ENCODE measurements at regions not wholly inside any gene's neighbourhood (a gene's known extent, or its start where the extent isn't known, plus 50 kb on each side); places are given as distances from the start of the nearest gene placed in this dataset.

DNA sequence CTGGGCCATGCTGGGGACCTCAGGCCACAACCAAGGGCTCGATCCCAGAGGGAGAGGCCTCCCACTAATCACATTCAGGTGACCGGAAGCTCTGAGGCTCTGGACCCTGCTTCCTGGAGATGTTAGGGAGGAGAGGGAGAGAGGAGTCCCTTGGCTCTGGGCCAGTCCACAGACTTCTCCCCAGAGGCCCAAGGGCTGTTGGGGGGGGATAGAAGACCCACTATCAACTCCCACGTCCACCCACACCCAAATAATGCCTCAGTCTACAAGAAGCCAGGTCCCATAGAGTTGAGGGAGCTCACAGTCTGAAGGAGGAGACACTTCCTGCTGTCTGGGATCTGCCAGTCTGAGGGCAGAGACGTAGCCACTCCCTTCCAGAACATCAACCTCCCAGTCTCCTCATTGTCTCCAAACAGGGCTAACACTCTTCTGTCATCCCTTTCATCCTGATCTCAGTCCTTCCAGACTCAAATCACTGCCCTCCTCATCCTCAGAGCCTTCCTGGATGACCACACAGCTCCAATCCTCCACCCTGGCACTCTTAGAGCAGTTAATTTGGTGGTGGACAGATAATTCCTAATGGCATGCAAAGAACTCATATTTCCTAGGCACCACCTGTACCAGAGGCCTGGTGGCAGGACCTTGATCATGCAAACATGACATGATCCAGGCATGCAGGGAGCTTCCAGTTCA lies 69.9 kb downstream of the MRPL14 start (continued):
- TF ChIP-seq, protein P1, sequence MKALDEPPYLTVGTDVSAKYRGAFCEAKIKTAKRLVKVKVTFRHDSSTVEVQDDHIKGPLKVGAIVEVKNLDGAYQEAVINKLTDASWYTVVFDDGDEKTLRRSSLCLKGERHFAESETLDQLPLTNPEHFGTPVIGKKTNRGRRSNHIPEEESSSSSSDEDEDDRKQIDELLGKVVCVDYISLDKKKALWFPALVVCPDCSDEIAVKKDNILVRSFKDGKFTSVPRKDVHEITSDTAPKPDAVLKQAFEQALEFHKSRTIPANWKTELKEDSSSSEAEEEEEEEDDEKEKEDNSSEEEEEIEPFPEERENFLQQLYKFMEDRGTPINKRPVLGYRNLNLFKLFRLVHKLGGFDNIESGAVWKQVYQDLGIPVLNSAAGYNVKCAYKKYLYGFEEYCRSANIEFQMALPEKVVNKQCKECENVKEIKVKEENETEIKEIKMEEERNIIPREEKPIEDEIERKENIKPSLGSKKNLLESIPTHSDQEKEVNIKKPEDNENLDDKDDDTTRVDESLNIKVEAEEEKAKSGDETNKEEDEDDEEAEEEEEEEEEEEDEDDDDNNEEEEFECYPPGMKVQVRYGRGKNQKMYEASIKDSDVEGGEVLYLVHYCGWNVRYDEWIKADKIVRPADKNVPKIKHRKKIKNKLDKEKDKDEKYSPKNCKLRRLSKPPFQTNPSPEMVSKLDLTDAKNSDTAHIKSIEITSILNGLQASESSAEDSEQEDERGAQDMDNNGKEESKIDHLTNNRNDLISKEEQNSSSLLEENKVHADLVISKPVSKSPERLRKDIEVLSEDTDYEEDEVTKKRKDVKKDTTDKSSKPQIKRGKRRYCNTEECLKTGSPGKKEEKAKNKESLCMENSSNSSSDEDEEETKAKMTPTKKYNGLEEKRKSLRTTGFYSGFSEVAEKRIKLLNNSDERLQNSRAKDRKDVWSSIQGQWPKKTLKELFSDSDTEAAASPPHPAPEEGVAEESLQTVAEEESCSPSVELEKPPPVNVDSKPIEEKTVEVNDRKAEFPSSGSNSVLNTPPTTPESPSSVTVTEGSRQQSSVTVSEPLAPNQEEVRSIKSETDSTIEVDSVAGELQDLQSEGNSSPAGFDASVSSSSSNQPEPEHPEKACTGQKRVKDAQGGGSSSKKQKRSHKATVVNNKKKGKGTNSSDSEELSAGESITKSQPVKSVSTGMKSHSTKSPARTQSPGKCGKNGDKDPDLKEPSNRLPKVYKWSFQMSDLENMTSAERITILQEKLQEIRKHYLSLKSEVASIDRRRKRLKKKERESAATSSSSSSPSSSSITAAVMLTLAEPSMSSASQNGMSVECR (CRISPR knock-in tag; IDR thresholded peaks at IDR 0.05), result no peak
- TF ChIP-seq ZNF76 (CRISPR knock-in tag; IDR thresholded peaks at IDR 0.05; ENCODE audit: borderline replicate concordance) (peak; percentile 22; the same call in 1 of the 2 replicates), MEF2D (tag; conservative IDR thresholded peaks at IDR 0.05; ENCODE audit: low read depth) (0 out of 2 replicates have a peak, but pooled peaks have one; percentile 26), ETV5 (CRISPR knock-in tag; IDR thresholded peaks at IDR 0.05; ENCODE audit: low read depth) (peak; percentile 56; the same call in 1 of the 2 replicates), ZNF395 (CRISPR knock-in tag; IDR thresholded peaks at IDR 0.05) (0 out of 2 replicates have a peak, but pooled peaks have one; percentile 23), NFIX (CRISPR knock-in tag; IDR thresholded peaks at IDR 0.05; ENCODE audit: low read depth) (peak; percentile 28; the same call in 1 of the 2 replicates), ETV1 (tag; conservative IDR thresholded peaks at IDR 0.05; ENCODE audit: low read depth) (peak; percentile 59), ZBTB7A (IDR thresholded peaks at IDR 0.05; ENCODE audit: borderline replicate concordance, control insufficient read depth, low read depth, low read length) (peak; percentile 15; the same call in 1 of the 2 replicates), ZNF518B (CRISPR knock-in tag; IDR thresholded peaks at IDR 0.05) (no peak; the same call in 1 of the 2 replicates)

Data from K562 (cell line).